ENCODE measurements at regions not wholly inside any gene's neighbourhood (a gene's known extent, or its start where the extent isn't known, plus 50 kb on each side); places are given as distances from the start of the nearest gene placed in this dataset.
A peak's percentile ranks its signal among the peaks of the same experiment; 100 is the strongest.

DNA sequence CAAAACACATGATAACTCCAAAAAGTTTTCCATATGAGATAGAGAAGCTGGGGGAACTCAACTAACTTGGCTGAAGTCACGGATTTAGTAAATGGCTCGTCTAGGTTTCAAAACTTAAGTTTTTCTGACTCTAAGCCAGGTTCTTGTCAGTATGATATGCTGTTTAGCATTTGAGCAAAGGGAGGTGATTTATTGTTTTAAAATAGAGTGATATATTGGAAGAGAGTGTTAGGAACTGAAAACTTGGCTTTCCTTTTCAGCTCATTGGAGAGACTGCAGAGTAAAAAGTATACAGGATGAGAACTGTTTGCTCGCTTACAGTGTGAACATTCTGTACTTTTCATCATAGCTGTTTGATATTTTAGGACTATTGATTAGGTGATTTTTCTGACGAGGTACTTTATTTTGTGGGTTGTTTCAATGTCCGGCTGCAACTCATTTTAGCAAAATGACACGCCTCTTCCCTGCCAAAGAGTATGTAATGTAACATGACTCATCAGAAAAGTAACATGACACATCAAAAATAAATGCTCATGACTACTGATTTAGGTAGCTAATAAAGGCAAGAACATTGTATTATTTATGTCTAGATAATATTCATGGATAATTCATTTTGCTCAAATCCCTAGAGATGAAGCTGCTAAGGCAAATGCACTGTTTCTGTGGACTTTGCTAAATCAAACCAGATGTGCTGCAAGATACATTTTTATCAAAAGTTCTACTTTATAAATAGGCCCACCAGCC is 355.1 kb downstream of the GPATCH2 start:
- intact Hi-C loops (cut with DNase I) = no loop called here
- TF ChIP-seq POLR2AphosphoS5 (IDR thresholded peaks at IDR 0.05) = peak in 1 of 2 donors; percentile 57
- TF ChIP-seq EP300 (IDR thresholded peaks at IDR 0.05) = peak; percentile 38
- TF ChIP-seq, protein P1, sequence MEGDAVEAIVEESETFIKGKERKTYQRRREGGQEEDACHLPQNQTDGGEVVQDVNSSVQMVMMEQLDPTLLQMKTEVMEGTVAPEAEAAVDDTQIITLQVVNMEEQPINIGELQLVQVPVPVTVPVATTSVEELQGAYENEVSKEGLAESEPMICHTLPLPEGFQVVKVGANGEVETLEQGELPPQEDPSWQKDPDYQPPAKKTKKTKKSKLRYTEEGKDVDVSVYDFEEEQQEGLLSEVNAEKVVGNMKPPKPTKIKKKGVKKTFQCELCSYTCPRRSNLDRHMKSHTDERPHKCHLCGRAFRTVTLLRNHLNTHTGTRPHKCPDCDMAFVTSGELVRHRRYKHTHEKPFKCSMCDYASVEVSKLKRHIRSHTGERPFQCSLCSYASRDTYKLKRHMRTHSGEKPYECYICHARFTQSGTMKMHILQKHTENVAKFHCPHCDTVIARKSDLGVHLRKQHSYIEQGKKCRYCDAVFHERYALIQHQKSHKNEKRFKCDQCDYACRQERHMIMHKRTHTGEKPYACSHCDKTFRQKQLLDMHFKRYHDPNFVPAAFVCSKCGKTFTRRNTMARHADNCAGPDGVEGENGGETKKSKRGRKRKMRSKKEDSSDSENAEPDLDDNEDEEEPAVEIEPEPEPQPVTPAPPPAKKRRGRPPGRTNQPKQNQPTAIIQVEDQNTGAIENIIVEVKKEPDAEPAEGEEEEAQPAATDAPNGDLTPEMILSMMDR (IDR thresholded peaks at IDR 0.05) = no peak
- no peak for TF ChIP-seq POLR2A (IDR thresholded peaks at IDR 0.05; ENCODE audit: low read depth)
- H3K4me3 ChIP-seq = no peak overlapping the region
- no peaks in the 10 kb centered on the region for H3K27me3 ChIP-seq
- H3K36me3 ChIP-seq = no peaks in the 10 kb centered on the region
- 34% methylated on average over 6 of the region's 6 CpGs for WGBS
- H3K27ac ChIP-seq (replicated peaks in 1 of 4) = peak overlapping the region; percentile 63 to 74 (median 72)
- peaks cover 0 to 54% (median 37%) of the 10 kb centered on the region in 4 donors for H3K4me1 ChIP-seq
- H3K9me3 ChIP-seq = no peaks in the 10 kb centered on the region
- no peak for DNase-seq (ENCODE audit: extremely low spot score)

DNA sequence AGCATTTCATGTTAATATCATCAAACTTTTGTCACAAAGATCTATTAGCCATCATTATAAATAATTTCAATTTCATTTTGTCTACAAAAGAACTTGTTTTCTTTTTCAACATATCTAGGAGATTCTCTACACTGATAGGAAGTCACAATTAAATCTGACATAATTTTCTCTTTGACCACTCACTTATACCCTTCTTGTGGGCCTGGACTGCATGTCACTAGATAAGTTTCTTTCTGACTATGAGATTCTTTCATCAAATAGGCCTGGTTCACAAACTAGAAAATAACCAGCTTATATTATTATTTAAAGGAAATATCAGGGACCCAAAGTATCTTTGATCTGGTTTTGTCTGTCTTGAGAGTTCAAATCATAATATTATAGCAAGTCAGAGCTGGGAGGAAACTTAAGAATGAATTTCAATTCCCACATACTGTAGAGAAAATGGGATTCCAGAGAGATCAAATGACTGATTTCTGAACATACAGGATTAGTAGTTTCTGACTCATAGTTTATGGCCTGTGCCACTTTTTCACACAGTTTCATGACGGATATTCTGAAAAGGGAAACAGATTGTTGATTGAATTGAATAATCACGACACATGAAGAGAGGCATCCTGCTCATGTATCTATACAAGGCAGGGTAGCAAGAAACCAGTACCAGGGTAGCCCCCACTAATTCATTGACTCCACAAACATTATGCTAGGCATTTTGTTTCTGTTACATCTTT is 355.8 kb downstream of the GPATCH2 start:
- H3K27ac ChIP-seq (replicated peaks in 1 of 4) = peak overlapping the region; percentile 63 to 74 (median 72)
- intact Hi-C loops (cut with DNase I) = no loop called here
- no peaks in the 10 kb centered on the region for H3K27me3 ChIP-seq
- 34% methylated on average over 2 of the region's 2 CpGs for WGBS
- H3K9me3 ChIP-seq = no peaks in the 10 kb centered on the region
- no peak for DNase-seq (ENCODE audit: extremely low spot score)
- H3K4me1 ChIP-seq = peaks cover 0 to 62% (median 42%) of the 10 kb centered on the region in 4 donors
- TF ChIP-seq POLR2AphosphoS5 (IDR thresholded peaks at IDR 0.05) (no peak), POLR2A (IDR thresholded peaks at IDR 0.05; ENCODE audit: low read depth) (no peak), EP300 (IDR thresholded peaks at IDR 0.05) (no peak)
- TF ChIP-seq, protein P1 (IDR thresholded peaks at IDR 0.05) = no peak
- no peaks in the 10 kb centered on the region for H3K36me3 ChIP-seq
- H3K4me3 ChIP-seq = no peak overlapping the region

DNA sequence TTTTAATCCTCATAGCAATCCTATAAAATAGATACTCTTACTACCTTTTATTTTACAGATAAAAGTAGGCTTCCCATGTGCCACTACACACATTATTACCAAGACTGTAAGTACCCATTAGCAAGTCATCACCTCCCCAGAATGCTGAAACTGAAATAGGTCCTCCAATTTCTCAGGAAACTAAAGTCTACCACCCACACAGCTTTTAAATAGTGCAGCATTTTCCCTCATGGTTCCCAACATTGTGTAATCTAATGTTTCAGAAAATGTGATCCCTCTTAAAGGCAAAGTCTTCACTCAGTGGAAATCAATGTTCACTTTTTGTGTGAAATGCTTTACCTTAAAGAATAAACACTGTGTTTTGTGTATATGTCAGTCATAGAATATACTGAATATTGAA is 356.5 kb downstream of the GPATCH2 start:
- H3K27me3 ChIP-seq = no peaks in the 10 kb centered on the region
- DNase-seq (ENCODE audit: extremely low spot score) = no peak
- TF ChIP-seq POLR2AphosphoS5 (IDR thresholded peaks at IDR 0.05) = no peak
- TF ChIP-seq, protein P1 (IDR thresholded peaks at IDR 0.05) = no peak
- no peak for TF ChIP-seq POLR2A (IDR thresholded peaks at IDR 0.05; ENCODE audit: low read depth)
- TF ChIP-seq EP300 (IDR thresholded peaks at IDR 0.05) = no peak
- H3K4me1 ChIP-seq = peaks cover 2 to 68% (median 48%) of the 10 kb centered on the region in 4 donors
- no peak overlapping the region for H3K4me3 ChIP-seq
- intact Hi-C loops (cut with DNase I) = no loop called here
- no peaks in the 10 kb centered on the region for H3K36me3 ChIP-seq
- H3K27ac ChIP-seq (replicated peaks in 1 of 4) = peak overlapping the region in 1 of 4 donors; percentile 20
- no peaks in the 10 kb centered on the region for H3K9me3 ChIP-seq

DNA sequence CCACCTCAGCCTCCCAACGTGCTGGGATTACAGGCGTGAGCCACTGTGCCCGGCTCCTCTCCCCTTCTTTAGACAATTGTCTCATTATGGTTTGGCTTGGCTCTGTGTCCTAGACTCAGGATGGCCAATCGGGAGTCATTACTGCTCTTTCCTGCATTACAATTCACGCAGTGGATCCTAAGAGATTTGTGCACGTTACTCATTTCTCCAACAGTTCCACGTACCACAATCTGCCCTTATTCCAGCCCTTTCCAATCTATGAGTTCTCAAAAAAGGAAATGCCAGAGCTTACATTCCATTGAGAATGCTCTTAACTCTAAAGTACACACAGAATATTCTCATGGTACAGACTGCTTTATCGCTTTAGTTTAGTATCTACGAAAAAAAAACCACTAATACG is 357.0 kb downstream of the GPATCH2 start:
- Histone ChIP-seq H3K27ac (replicated peaks in 1 of 4) (peak overlapping the region in 1 of 4 donors; percentile 20), H3K4me3 (no peak overlapping the region), H3K9me3 (no peaks in the 10 kb centered on the region), H3K4me1 (peaks cover 2 to 68% (median 49%) of the 10 kb centered on the region in 4 donors), H3K27me3 (no peaks in the 10 kb centered on the region), H3K36me3 (no peaks in the 10 kb centered on the region)
- 87% methylated on average over 10 of the region's 10 CpGs for WGBS
- intact Hi-C loops (cut with DNase I) = no loop called here
- TF ChIP-seq POLR2AphosphoS5 (IDR thresholded peaks at IDR 0.05) (no peak), POLR2A (IDR thresholded peaks at IDR 0.05; ENCODE audit: low read depth) (no peak), EP300 (IDR thresholded peaks at IDR 0.05) (no peak)
- TF ChIP-seq, protein P1 (IDR thresholded peaks at IDR 0.05) = no peak
- DNase-seq (ENCODE audit: extremely low spot score) = no peak
